GM19025 (cell line): ENCODE measurements at regions not wholly inside any gene's neighbourhood (a gene's known extent, or its start where the extent isn't known, plus 50 kb on each side); places are given as distances from the start of the nearest gene placed in this dataset.
"Not testable (repeated sequence)": the region's sequence is repeated elsewhere in the genome, so short reads cannot be mapped to it uniquely, and the experiment has no call there.

Experiments used
- ATAC-seq: cut with Tn5 transposase; IDR thresholded peaks from one replicate; pipeline ENCODE4 v1.9.1; 2021; ENCODE audit warnings: mild to moderate bottlenecking, low read depth, moderate library complexity; ENCODE audit not compliant: unreplicated experiment

DNA sequence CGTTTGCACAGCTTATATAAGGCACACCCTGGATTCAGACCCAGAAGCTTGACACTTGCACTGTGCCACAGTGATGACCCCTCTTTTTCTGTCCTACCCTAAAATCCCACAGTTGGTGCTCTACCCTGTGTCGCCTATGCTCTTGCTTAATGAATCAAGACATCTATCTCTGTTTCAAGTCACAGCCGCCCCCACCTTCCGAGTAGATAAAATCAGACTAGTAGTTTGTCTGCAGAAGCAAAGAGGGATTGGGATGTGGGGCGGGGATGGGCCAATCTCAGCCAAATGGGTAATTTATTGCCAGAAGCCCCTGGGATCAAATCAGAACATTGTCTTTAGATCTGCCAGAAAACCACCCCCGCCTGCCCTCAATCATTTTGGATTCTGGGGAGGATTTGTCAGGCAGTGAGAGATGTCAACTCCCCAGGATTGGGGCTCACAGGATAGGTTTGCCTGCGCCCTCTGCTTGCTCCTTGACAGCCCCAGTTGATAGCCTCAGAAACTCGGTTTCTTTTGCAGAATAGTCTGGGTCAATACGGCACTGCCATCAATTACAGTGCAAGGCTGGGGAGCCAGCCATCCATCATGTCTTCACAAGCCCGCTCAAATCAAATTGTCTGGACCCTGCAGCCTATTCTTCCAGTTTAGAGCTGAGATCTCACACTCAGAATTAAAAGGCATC is 520.8 kb downstream of the GRIN2A start:
- no peak for ATAC-seq

- no peak for ATAC-seq
Observed at GRCh38 chr16:9663588-9663987, 518.6 kb downstream of the GRIN2A start.

DNA sequence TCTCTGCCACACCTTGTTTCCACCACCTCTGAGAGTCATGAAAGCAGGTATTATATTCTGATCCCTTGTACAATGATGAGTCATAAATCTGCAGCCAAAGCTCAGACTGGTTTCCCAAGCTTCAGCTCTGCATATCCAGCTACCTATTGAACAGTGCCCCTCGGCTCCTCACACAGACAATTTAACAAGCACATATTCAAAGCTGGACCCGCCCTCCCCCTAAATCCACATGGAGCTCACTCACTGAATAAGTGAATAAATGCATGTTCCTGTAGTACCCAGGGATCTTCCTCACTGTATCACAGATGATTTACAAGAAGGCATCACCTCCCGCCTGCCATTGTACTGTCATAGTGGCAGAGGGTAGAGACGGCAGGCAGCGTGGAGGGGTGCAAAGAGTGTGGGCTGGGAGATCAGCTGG is 516.4 kb downstream of the GRIN2A start:
- no peak for ATAC-seq

- ATAC-seq: no peak
Observed at GRCh38 chr16:9666834-9667480, 515.3 kb downstream of the GRIN2A start.

- no peak for ATAC-seq
Observed at GRCh38 chr16:9670033-9670432, 512.2 kb downstream of the GRIN2A start.

GRCh38 chr16:9670616-9671015 is 511.6 kb downstream of the GRIN2A start:
- not testable (repeated sequence) for ATAC-seq

- not testable (repeated sequence) for ATAC-seq
Observed at GRCh38 chr16:9676560-9677300, 505.5 kb downstream of the GRIN2A start.

- no peak for ATAC-seq
Observed at GRCh38 chr16:9677301-9677653, 505.0 kb downstream of the GRIN2A start.

DNA sequence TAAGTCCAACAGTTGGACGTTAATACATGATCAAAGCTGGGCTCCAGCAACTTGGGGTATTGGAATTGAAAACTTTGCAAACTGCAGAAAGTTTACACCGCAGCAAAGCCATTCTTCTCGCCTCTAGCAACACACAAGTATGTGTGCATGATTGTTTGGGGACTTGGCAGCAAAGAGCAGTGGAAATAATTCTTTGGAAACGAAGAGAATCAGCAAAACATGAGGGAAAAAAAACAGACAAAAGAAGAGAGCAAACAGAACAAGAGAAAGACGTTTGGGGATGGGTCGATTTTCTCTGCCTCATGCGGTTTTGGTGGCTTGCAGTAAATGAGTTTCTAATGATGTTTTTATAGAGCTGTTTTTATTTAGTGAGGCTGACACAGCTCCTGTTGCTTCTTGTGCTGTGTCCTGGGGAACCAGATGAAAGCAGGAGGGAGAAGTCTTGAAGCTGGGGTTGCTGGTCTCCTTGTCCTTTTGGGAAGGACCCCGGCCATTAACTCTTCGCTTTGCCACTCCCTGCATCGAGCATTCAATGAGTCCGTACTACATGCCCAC is 502.9 kb downstream of the GRIN2A start:
- ATAC-seq: no peak

- no peak for ATAC-seq
Observed at GRCh38 chr16:9680019-9680655, 502.1 kb downstream of the GRIN2A start.

- no peak for ATAC-seq
Observed at GRCh38 chr16:9680968-9681367, 501.3 kb downstream of the GRIN2A start.

DNA sequence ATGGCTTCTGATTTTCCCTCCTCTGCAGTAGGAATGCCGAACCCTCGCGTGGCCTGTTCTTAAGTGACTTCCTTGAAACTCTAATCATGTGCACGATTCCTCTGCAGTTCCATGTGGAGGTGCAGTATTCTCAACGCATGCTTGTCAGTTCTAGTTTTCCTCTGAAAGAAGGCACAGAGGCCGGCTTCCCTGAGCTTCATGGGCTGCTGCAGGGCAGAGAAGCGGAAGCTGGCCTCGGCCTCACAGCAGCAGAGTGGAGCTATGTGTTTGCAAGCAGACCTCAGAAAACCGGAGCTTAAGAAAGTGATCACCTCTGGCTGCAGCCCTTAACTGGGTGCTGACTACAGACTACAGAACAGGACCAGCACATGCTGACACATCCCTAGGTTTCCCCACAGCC is 500.7 kb downstream of the GRIN2A start:
- ATAC-seq: no peak

GRCh38 chr16:9682320-9682719 is 499.9 kb downstream of the GRIN2A start:
- ATAC-seq: no peak

GRCh38 chr16:9683677-9684076 is 498.6 kb downstream of the GRIN2A start:
- ATAC-seq: no peak

DNA sequence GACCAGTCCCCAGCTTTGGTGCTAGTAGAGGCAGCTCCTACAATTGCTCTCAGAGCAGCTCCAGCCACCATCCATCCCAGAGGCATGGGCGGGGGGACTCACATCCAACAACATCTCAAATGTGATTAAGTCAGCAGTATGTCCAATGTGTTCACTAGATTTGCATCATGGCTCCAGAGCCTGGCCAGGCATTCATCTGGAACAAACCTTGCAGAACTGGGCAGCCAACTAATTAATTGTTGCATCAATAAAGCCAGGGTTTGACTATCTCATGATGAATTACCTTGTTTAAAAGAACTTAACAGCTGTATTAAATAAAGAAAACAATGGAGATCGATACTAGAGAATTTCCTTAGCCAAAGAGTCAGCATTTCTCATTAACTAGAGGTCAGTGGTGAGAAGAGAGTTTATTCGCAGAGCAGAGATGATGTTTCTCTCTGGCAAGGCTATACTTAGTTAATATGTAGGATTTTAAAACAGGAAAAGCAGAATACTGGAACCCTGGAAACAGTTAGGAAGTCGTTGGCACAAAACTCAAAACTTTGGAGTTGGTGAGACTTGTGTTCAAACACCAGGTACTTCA is 494.4 kb downstream of the GRIN2A start:
- ATAC-seq: no peak

- ATAC-seq: no peak
Observed at GRCh38 chr16:9689597-9689996, 492.6 kb downstream of the GRIN2A start.

DNA sequence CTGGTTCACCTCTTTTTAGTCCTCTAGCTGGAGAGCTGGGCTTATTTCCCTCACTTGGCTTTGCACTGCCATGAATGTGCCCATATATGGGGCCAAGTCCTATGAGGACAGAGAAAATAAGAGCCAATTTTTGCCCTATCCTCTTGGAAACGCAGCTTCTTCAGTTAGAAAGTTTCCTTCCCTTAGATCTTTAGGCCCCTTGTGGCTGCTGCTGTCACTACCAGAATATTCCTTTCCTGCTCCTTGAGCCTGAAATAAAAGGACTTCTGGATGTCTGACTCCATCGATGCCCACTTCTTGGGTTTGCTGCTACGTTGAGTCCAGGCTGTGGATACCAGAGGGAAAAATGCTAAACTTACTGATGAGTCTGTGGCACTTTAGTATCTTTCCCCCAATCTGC is 487.1 kb downstream of the GRIN2A start:
- no peak for ATAC-seq
